Mesendoderm (in vitro differentiated cells): ENCODE measurements at regions not wholly inside any gene's neighbourhood (a gene's known extent, or its start where the extent isn't known, plus 50 kb on each side); places are given as distances from the start of the nearest gene placed in this dataset.

Experiments
- DNase-seq: peaks from one replicate; pipeline ENCODE4 v3.0.0; 2013
- H2AK5ac ChIP-seq: 2 replicates; pipeline ENCODE4 v1.6.1; 2013; ENCODE audit warnings: low read length, inconsistent platforms
- H2BK120ac ChIP-seq: 2 replicates; pipeline ENCODE4 v1.6.1; 2013; ENCODE audit warnings: low read depth, mild to moderate bottlenecking, low read length, moderate library complexity, mixed read lengths
- H2BK15ac ChIP-seq: replicated peaks from 2 replicates; pipeline ENCODE4 v1.6.1; 2013; ENCODE audit warnings: low read depth, mild to moderate bottlenecking, moderate library complexity
- H2BK5ac ChIP-seq: 2 replicates; pipeline ENCODE4 v1.6.1; 2013; ENCODE audit warnings: low read length, inconsistent platforms
- H3K18ac ChIP-seq: 2 replicates; pipeline ENCODE4 v1.6.1; 2013; ENCODE audit warnings: mild to moderate bottlenecking, low read length, mixed read lengths
- H3K23ac ChIP-seq: one replicate; pipeline ENCODE4 v1.6.1; 2013; ENCODE audit warnings: low read length
- H3K27ac ChIP-seq: 2 replicates; pipeline ENCODE4 v1.5.1; 2013; ENCODE audit warnings: low read depth, mild to moderate bottlenecking, inconsistent platforms, low read length, moderate library complexity
- H3K27me3 ChIP-seq: 2 replicates; pipeline ENCODE4 v1.6.1; 2013; ENCODE audit warnings: low read length, control low read depth, mild to moderate bottlenecking, inconsistent platforms; ENCODE audit not compliant: insufficient read depth, poor library complexity
- H3K36me3 ChIP-seq: 2 replicates; pipeline ENCODE4 v1.6.1; 2013; ENCODE audit warnings: low read length, inconsistent platforms; ENCODE audit not compliant: control insufficient read depth, insufficient read depth
- H3K4ac ChIP-seq: one replicate; pipeline ENCODE4 v1.6.1; 2013; ENCODE audit warnings: low read depth, mild to moderate bottlenecking, low read length, moderate library complexity
- H3K4me1 ChIP-seq: 2 replicates; pipeline ENCODE4 v1.6.1; 2013; ENCODE audit warnings: low read depth, low read length, inconsistent platforms; ENCODE audit not compliant: control insufficient read depth
- H3K4me2 ChIP-seq: 2 replicates; pipeline ENCODE4 v1.6.1; 2013; ENCODE audit warnings: low read length
- H3K4me3 ChIP-seq: 2 replicates; pipeline ENCODE4 v1.5.1; 2013; ENCODE audit warnings: mild to moderate bottlenecking, low read length
- H3K56ac ChIP-seq: one replicate; pipeline ENCODE4 v1.6.1; 2013; ENCODE audit warnings: low read length
- H3K79me1 ChIP-seq: 2 replicates; pipeline ENCODE4 v1.6.1; 2013; ENCODE audit warnings: low read length, inconsistent platforms
- H3K79me2 ChIP-seq: 2 replicates; pipeline ENCODE4 v1.6.1; 2013; ENCODE audit warnings: mild to moderate bottlenecking, low read length; ENCODE audit not compliant: control insufficient read depth, insufficient read depth
- H3K9ac ChIP-seq: 2 replicates; pipeline ENCODE4 v1.6.1; 2013; ENCODE audit warnings: low read length, inconsistent platforms
- H4K5ac ChIP-seq: one replicate; pipeline ENCODE4 v1.6.1; 2013; ENCODE audit warnings: low read length
- H4K8ac ChIP-seq: one replicate; pipeline ENCODE4 v1.6.1; 2013; ENCODE audit warnings: low read depth, mild to moderate bottlenecking, control low read depth, low read length, moderate library complexity
- WGBS: extraction: QIAGEN DNeasy Blood & Tissue Kit; methylation state at CpG from one replicate; pipeline ENCODE4 v1.1.7; 2013; ENCODE audit warnings: low lambda C conversion rate, missing lambda C conversion rate; ENCODE audit not compliant: insufficient coverage; ENCODE audit errors: extremely low coverage; 5-methylcytosine and 5-hydroxymethylcytosine counted together

- peaks cover 4% of the 10 kb centered on the region for H3K4me1 ChIP-seq
- no peak overlapping the region for H2AK5ac ChIP-seq
- H3K4me3 ChIP-seq: no peak overlapping the region
- H3K56ac ChIP-seq: no peak overlapping the region
- no peak overlapping the region for H3K4ac ChIP-seq
- no peak overlapping the region for H3K27ac ChIP-seq
- no peak overlapping the region for H3K4me2 ChIP-seq
- no peak overlapping the region for H3K18ac ChIP-seq
- H2BK120ac ChIP-seq: no peak overlapping the region
- H3K79me1 ChIP-seq: no peaks in the 10 kb centered on the region
- no peaks in the 10 kb centered on the region for H3K79me2 ChIP-seq
- H2BK15ac ChIP-seq: no peak overlapping the region
- DNase-seq: no peak
- H2BK5ac ChIP-seq: no peak overlapping the region
- no peak overlapping the region for H3K9ac ChIP-seq
- H3K27me3 ChIP-seq: no peaks in the 10 kb centered on the region
- WGBS: no CpG with 5 or more reads among the region's 2 CpGs
- no peaks in the 10 kb centered on the region for H3K36me3 ChIP-seq
- H4K5ac ChIP-seq: no peak overlapping the region
- H3K23ac ChIP-seq: no peak overlapping the region
- H4K8ac ChIP-seq: no peak overlapping the region
These were observed 216.9 kb upstream of the GALNT17 start for GRCh38 chr7:70915067-70915466.

GRCh38 chr7:70919481-70920073, 212.4 kb upstream of the GALNT17 start:
- Histone ChIP-seq H3K27ac (peak overlapping the region; percentile 59), H3K4me3 (no peak overlapping the region), H3K18ac (peak overlapping the region; percentile 8), H3K36me3 (no peaks in the 10 kb centered on the region), H4K8ac (no peak overlapping the region), H2BK120ac (no peak overlapping the region), H3K4me2 (no peak overlapping the region), H2BK15ac (no peak overlapping the region), H3K4ac (no peak overlapping the region), H3K56ac (peak overlapping the region; percentile 73), H3K23ac (no peak overlapping the region), H3K4me1 (peaks cover 2% of the 10 kb centered on the region), H2BK5ac (no peak overlapping the region), H3K9ac (no peak overlapping the region), H3K27me3 (no peaks in the 10 kb centered on the region), H2AK5ac (no peak overlapping the region), H3K79me1 (no peaks in the 10 kb centered on the region), H3K79me2 (no peaks in the 10 kb centered on the region), H4K5ac (no peak overlapping the region)
- WGBS: no CpG with 5 or more reads among the region's 4 CpGs
- peak; percentile 82 for DNase-seq

DNA sequence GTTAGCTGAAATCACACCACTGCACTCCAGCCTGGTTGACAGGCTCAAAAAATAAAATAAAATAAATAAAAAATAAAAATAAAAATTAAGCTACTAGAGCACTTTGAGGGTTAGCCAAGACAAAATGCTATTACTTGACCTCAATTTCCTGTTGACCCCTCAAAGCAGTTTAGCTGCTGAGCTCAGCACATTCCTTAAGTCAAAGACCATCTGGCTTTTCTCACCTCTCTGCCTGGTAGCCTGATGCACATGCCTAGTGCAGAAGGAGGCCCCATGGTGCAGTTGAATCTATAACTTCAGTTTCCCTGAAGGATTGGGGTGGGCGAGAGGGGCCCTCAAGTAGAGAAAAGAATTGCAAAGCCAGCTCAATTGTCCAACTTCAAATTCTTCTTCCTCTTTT, 211.1 kb upstream of the GALNT17 start:
- Histone ChIP-seq H2AK5ac (no peak overlapping the region), H2BK120ac (no peak overlapping the region), H3K9ac (no peak overlapping the region), H3K56ac (no peak overlapping the region), H3K4ac (no peak overlapping the region), H3K27ac (no peak overlapping the region), H4K5ac (no peak overlapping the region), H2BK15ac (no peak overlapping the region), H3K27me3 (no peaks in the 10 kb centered on the region), H3K79me1 (no peaks in the 10 kb centered on the region), H4K8ac (no peak overlapping the region), H3K4me2 (no peak overlapping the region), H3K23ac (no peak overlapping the region), H3K36me3 (no peaks in the 10 kb centered on the region), H3K4me1 (peaks cover 2% of the 10 kb centered on the region), H3K18ac (no peak overlapping the region), H3K79me2 (no peaks in the 10 kb centered on the region), H3K4me3 (no peak overlapping the region), H2BK5ac (no peak overlapping the region)
- peak; percentile 72 for DNase-seq
- no CpG with 5 or more reads among the region's 1 CpG for WGBS

GRCh38 chr7:70923181-70923845, 208.6 kb upstream of the GALNT17 start:
- Histone ChIP-seq H3K27me3 (no peaks in the 10 kb centered on the region), H3K4me2 (no peak overlapping the region), H3K4me3 (no peak overlapping the region), H3K79me1 (no peaks in the 10 kb centered on the region), H4K5ac (no peak overlapping the region), H3K79me2 (no peaks in the 10 kb centered on the region), H3K4ac (no peak overlapping the region), H3K9ac (no peak overlapping the region), H3K56ac (no peak overlapping the region), H4K8ac (no peak overlapping the region), H2BK120ac (no peak overlapping the region), H2BK5ac (no peak overlapping the region), H3K18ac (no peak overlapping the region), H3K4me1 (peaks cover 2% of the 10 kb centered on the region), H3K23ac (no peak overlapping the region), H2AK5ac (no peak overlapping the region), H3K36me3 (no peaks in the 10 kb centered on the region), H3K27ac (no peak overlapping the region), H2BK15ac (no peak overlapping the region)
- WGBS: no CpG with 5 or more reads among the region's 11 CpGs
- DNase-seq: peak; percentile 23

- no peak overlapping the region for H3K56ac ChIP-seq
- H2BK5ac ChIP-seq: no peak overlapping the region
- no peaks in the 10 kb centered on the region for H3K36me3 ChIP-seq
- no peaks in the 10 kb centered on the region for H3K27me3 ChIP-seq
- WGBS: no CpG with 5 or more reads among the region's 5 CpGs
- no peaks in the 10 kb centered on the region for H3K4me1 ChIP-seq
- H4K5ac ChIP-seq: no peak overlapping the region
- no peak overlapping the region for H3K27ac ChIP-seq
- H3K18ac ChIP-seq: no peak overlapping the region
- no peak overlapping the region for H4K8ac ChIP-seq
- no peak overlapping the region for H3K4me3 ChIP-seq
- DNase-seq: peak; percentile 80
- no peak overlapping the region for H3K4ac ChIP-seq
- H3K4me2 ChIP-seq: no peak overlapping the region
- no peaks in the 10 kb centered on the region for H3K79me2 ChIP-seq
- no peak overlapping the region for H3K9ac ChIP-seq
- H3K23ac ChIP-seq: no peak overlapping the region
- no peak overlapping the region for H2BK120ac ChIP-seq
- H2AK5ac ChIP-seq: no peak overlapping the region
- no peak overlapping the region for H2BK15ac ChIP-seq
- no peaks in the 10 kb centered on the region for H3K79me1 ChIP-seq
These were observed 206.4 kb upstream of the GALNT17 start for GRCh38 chr7:70925411-70926115.
